Neuronal stem cell (in vitro differentiated cells): ENCODE measurements at regions not wholly inside any gene's neighbourhood (a gene's known extent, or its start where the extent isn't known, plus 50 kb on each side); places are given as distances from the start of the nearest gene placed in this dataset.

ENCODE experiments used
- DNase-seq: peaks from one replicate; pipeline ENCODE4 v3.0.0-alpha.2; 2013; ENCODE audit warnings: low spot score
- H2AFZ ChIP-seq: one replicate; pipeline ENCODE4 v1.6.1; 2013; ENCODE audit warnings: mild to moderate bottlenecking, low read length, inconsistent platforms
- H2AK5ac ChIP-seq: 2 replicates; pipeline ENCODE4 v1.6.1; 2013; ENCODE audit warnings: low read depth, mild to moderate bottlenecking, inconsistent platforms, low read length, moderate library complexity, mixed read lengths
- H2BK120ac ChIP-seq: 2 replicates; pipeline ENCODE4 v1.6.1; 2013; ENCODE audit warnings: low read depth, mild to moderate bottlenecking, inconsistent platforms, low read length, moderate library complexity, mixed read lengths
- H2BK12ac ChIP-seq: one replicate; pipeline ENCODE4 v1.6.1; 2013; ENCODE audit warnings: low read length, inconsistent platforms
- H2BK15ac ChIP-seq: 2 replicates; pipeline ENCODE4 v1.6.1; 2013; ENCODE audit warnings: mild to moderate bottlenecking, low read length, inconsistent platforms, mixed read lengths
- H2BK5ac ChIP-seq: one replicate; pipeline ENCODE4 v1.6.1; 2013; ENCODE audit warnings: inconsistent platforms, mild to moderate bottlenecking, low read length, moderate library complexity
- H3K14ac ChIP-seq: one replicate; pipeline ENCODE4 v1.6.1; 2013; ENCODE audit warnings: low read length, inconsistent platforms
- H3K18ac ChIP-seq: 2 replicates; pipeline ENCODE4 v1.6.1; 2013; ENCODE audit warnings: low read length, inconsistent platforms
- H3K23ac ChIP-seq: 2 replicates; pipeline ENCODE4 v1.6.1; 2013; ENCODE audit warnings: low read depth, mild to moderate bottlenecking, mixed read lengths, low read length, inconsistent platforms; ENCODE audit not compliant: poor library complexity
- H3K27ac ChIP-seq: replicated peaks from 3 replicates; pipeline ENCODE4 v1.5.1; 2013; ENCODE audit warnings: low read length, inconsistent platforms
- H3K27me3 ChIP-seq, 3 experiments: 2 replicates each; pipeline ENCODE4 v1.6.1; 2013; ENCODE audit warnings: low read length in 3 of 3, mild to moderate bottlenecking in 2 of 3, inconsistent platforms in 1 of 3, low read depth in 1 of 3, mixed read lengths in 1 of 3, moderate library complexity in 1 of 3; ENCODE audit not compliant: control insufficient read depth in 3 of 3, insufficient read depth in 3 of 3
- H3K36me3 ChIP-seq, 2 donors: replicated peaks in 1 of 2; 2 replicates each; pipeline ENCODE4 v1.6.1; 2013; ENCODE audit warnings: low read length in 2 of 2; ENCODE audit not compliant: control insufficient read depth in 2 of 2, insufficient read depth in 2 of 2
- H3K4ac ChIP-seq: 2 replicates; pipeline ENCODE4 v1.6.1; 2013; ENCODE audit warnings: inconsistent platforms, mild to moderate bottlenecking, low read length, moderate library complexity
- H3K4me1 ChIP-seq, 2 donors: 1 replicate in 1 of 2; 2 replicates in 1 of 2; pipeline ENCODE4 v1.6.1; 2013; ENCODE audit warnings: low read length in 2 of 2, low read depth in 1 of 2; ENCODE audit not compliant: control insufficient read depth in 2 of 2, insufficient read depth in 1 of 2
- H3K4me2 ChIP-seq: one replicate; pipeline ENCODE4 v1.6.1; 2013; ENCODE audit warnings: mild to moderate bottlenecking, low read length, inconsistent platforms; ENCODE audit not compliant: insufficient read depth, poor library complexity, severe bottlenecking
- H3K4me3 ChIP-seq, 2 donors: 2 replicates each; pipeline ENCODE4 v1.5.1; 2013; ENCODE audit warnings: low read length in 2 of 2, mild to moderate bottlenecking in 2 of 2, inconsistent platforms in 1 of 2, moderate library complexity in 1 of 2
- H3K79me1 ChIP-seq: one replicate; pipeline ENCODE4 v1.6.1; 2013; ENCODE audit warnings: low read depth, mild to moderate bottlenecking, inconsistent platforms, low read length, moderate library complexity
- H3K9ac ChIP-seq: one replicate; pipeline ENCODE4 v1.6.1; 2013; ENCODE audit warnings: mild to moderate bottlenecking, low read depth, low read length, inconsistent platforms; ENCODE audit not compliant: poor library complexity
- H3K9me3 ChIP-seq, 2 donors: replicated peaks in 1 of 2; 2 replicates each; pipeline versions ENCODE3 to v1.6.1; 2013; ENCODE audit warnings: low read length in 2 of 2, mild to moderate bottlenecking in 2 of 2, inconsistent platforms in 1 of 2, low read depth in 1 of 2, mixed read lengths in 1 of 2, moderate library complexity in 1 of 2; ENCODE audit not compliant: control insufficient read depth in 2 of 2, insufficient read depth in 1 of 2
- H4K8ac ChIP-seq: one replicate; pipeline ENCODE4 v1.6.1; 2013; ENCODE audit warnings: low read depth, mild to moderate bottlenecking, inconsistent platforms, low read length, moderate library complexity
- H4K91ac ChIP-seq: one replicate; pipeline ENCODE4 v1.6.1; 2013; ENCODE audit warnings: low read length, low read depth, mild to moderate bottlenecking, inconsistent platforms; ENCODE audit not compliant: poor library complexity
- WGBS, 2 donors: extraction: QIAGEN DNeasy Blood & Tissue Kit; methylation state at CpG; one replicate each; pipeline ENCODE4 v1.1.7; 2013; ENCODE audit warnings: missing lambda C conversion rate in 2 of 2, mixed read lengths in 1 of 2; ENCODE audit not compliant: insufficient read length in 2 of 2, insufficient replicate concordance in 1 of 2; ENCODE audit errors: extremely low coverage in 2 of 2; 5-methylcytosine and 5-hydroxymethylcytosine counted together

DNA sequence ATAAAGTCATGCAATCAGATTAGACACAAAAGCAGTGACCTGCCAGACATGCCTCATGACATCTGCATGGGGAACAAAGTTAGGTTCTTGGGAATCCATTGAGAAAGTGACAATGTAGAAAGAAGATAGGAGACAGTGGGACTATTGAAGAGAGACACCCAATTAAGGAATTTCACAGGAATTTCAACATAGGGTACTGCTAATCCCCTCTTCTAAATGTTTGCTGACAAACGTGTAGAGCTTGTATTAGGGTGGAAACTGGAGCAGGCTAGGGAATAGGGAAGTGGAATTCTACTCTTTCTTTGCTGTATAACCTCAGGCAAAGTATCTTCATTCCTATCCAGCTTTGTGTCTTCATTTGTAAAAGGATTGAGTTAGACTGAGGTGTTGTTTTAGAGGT lies 409.4 kb upstream of the SASH1 start:
- no peak overlapping the region for H3K4me3 ChIP-seq
- H3K27me3 ChIP-seq: peaks cover 0 to 35% (median 2%) of the 10 kb centered on the region in 3 experiments
- no peak overlapping the region for H2AK5ac ChIP-seq
- WGBS, 2 donors: no CpG with 5 or more reads among the region's 1 CpG
- H2BK12ac ChIP-seq: no peak overlapping the region
- DNase-seq: no peak
- no peak overlapping the region for H3K18ac ChIP-seq
- no peak overlapping the region for H2AFZ ChIP-seq
- no peak overlapping the region for H3K9ac ChIP-seq
- H3K36me3 ChIP-seq: no peaks in the 10 kb centered on the region
- no peak overlapping the region for H3K23ac ChIP-seq
- H3K4me2 ChIP-seq: no peak overlapping the region
- H3K14ac ChIP-seq: no peak overlapping the region
- no peaks in the 10 kb centered on the region for H3K79me1 ChIP-seq
- no peaks in the 10 kb centered on the region for H3K9me3 ChIP-seq
- H3K4ac ChIP-seq: no peak overlapping the region
- H3K27ac ChIP-seq: no peak overlapping the region
- H4K8ac ChIP-seq: no peak overlapping the region
- H3K4me1 ChIP-seq: peaks cover 0 to 5% of the 10 kb centered on the region in 2 donors
- no peak overlapping the region for H2BK120ac ChIP-seq
- no peak overlapping the region for H2BK5ac ChIP-seq
- no peak overlapping the region for H4K91ac ChIP-seq
- H2BK15ac ChIP-seq: no peak overlapping the region

DNA sequence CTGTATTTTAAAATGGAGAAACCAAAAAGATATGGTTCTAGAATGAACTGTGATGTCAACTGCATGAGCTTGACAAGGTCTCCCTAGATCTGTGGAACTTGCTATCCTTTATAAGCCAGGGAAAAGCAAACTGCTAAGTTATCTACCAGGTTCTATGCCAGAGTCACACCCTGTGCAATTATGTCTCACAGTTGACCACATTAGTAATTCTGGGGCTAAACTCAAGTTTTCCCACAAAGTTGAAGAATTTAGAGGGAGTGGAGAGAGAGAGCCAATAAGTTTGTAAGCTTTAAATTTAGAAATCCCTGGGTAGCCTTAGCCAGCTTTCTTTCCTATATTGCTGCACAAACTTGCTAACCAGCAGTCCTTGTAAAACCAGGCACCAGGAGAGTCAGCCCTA lies 407.0 kb upstream of the SASH1 start:
- H3K23ac ChIP-seq: no peak overlapping the region
- H4K8ac ChIP-seq: no peak overlapping the region
- H3K18ac ChIP-seq: no peak overlapping the region
- H3K9ac ChIP-seq: no peak overlapping the region
- H2BK15ac ChIP-seq: no peak overlapping the region
- no peak overlapping the region for H2BK120ac ChIP-seq
- no peak overlapping the region for H3K4ac ChIP-seq
- H3K4me3 ChIP-seq: no peak overlapping the region
- H2AK5ac ChIP-seq: no peak overlapping the region
- H3K9me3 ChIP-seq: no peaks in the 10 kb centered on the region
- H4K91ac ChIP-seq: no peak overlapping the region
- H3K27me3 ChIP-seq: peaks cover 0 to 49% (median 2%) of the 10 kb centered on the region in 3 experiments
- no peak overlapping the region for H2BK12ac ChIP-seq
- DNase-seq: no peak
- H3K14ac ChIP-seq: no peak overlapping the region
- H3K4me2 ChIP-seq: no peak overlapping the region
- no peak overlapping the region for H2AFZ ChIP-seq
- H3K27ac ChIP-seq: no peak overlapping the region
- peaks cover 0 to 5% of the 10 kb centered on the region in 2 donors for H3K4me1 ChIP-seq
- no peaks in the 10 kb centered on the region for H3K36me3 ChIP-seq
- no peaks in the 10 kb centered on the region for H3K79me1 ChIP-seq
- no peak overlapping the region for H2BK5ac ChIP-seq

GRCh38 chr6:147936703-147937470 lies 405.8 kb upstream of the SASH1 start:
- Histone ChIP-seq H3K79me1 (no peaks in the 10 kb centered on the region), H2AK5ac (no peak overlapping the region), H3K4me3 (no peak overlapping the region), H3K27me3 (peaks cover 0 to 52% (median 2%) of the 10 kb centered on the region in 3 experiments), H2AFZ (no peak overlapping the region), H3K4me1 (peaks cover 0 to 7% of the 10 kb centered on the region in 2 donors), H3K27ac (no peak overlapping the region), H3K4ac (no peak overlapping the region), H3K23ac (no peak overlapping the region), H3K18ac (no peak overlapping the region), H3K9me3 (no peaks in the 10 kb centered on the region), H2BK120ac (no peak overlapping the region), H4K8ac (no peak overlapping the region), H4K91ac (no peak overlapping the region), H2BK12ac (no peak overlapping the region), H2BK5ac (no peak overlapping the region), H3K14ac (no peak overlapping the region), H3K9ac (no peak overlapping the region), H2BK15ac (no peak overlapping the region), H3K4me2 (no peak overlapping the region), H3K36me3 (no peaks in the 10 kb centered on the region)
- WGBS, 2 donors: no CpG with 5 or more reads among the region's 2 CpGs
- no peak for DNase-seq

- Histone ChIP-seq H3K79me1 (no peaks in the 10 kb centered on the region), H2AFZ (no peak overlapping the region), H4K8ac (no peak overlapping the region), H3K18ac (no peak overlapping the region), H2AK5ac (no peak overlapping the region), H4K91ac (no peak overlapping the region), H3K4ac (no peak overlapping the region), H2BK12ac (no peak overlapping the region), H3K9ac (peak overlapping the region; percentile 63), H2BK5ac (no peak overlapping the region), H3K36me3 (no peaks in the 10 kb centered on the region), H2BK15ac (no peak overlapping the region), H3K14ac (no peak overlapping the region), H3K9me3 (peaks cover 2 to 14% of the 10 kb centered on the region in 2 donors), H3K4me3 (no peak overlapping the region), H3K4me2 (no peak overlapping the region), H3K23ac (no peak overlapping the region), H3K4me1 (peaks cover 0 to 5% of the 10 kb centered on the region in 2 donors), H3K27me3 (peaks cover 0 to 52% (median 0%) of the 10 kb centered on the region in 3 experiments), H2BK120ac (no peak overlapping the region), H3K27ac (no peak overlapping the region)
- no CpG with 5 or more reads among the region's 4 CpGs for WGBS, 2 donors
- no peak for DNase-seq
These were observed 401.5 kb upstream of the SASH1 start for GRCh38 chr6:147941143-147941542.
